Stromal cell of bone marrow (primary cell): ENCODE measurements at regions not wholly inside any gene's neighbourhood (a gene's known extent, or its start where the extent isn't known, plus 50 kb on each side); places are given as distances from the start of the nearest gene placed in this dataset.

ENCODE experiments used
- DNase-seq: peaks from one replicate; pipeline ENCODE4 v3.0.0-alpha.2; 2012; ENCODE audit warnings: low read depth

- no peak for DNase-seq
Observed at GRCh38 chr1:70891051-70891843, 156.4 kb downstream of the PTGER3 start.

- no peak for DNase-seq
Observed at GRCh38 chr1:70892140-70892539, 155.5 kb downstream of the PTGER3 start.

- no peak for DNase-seq
Observed at GRCh38 chr1:70892930-70893329, 154.7 kb downstream of the PTGER3 start.

GRCh38 chr1:70893381-70893780, 154.2 kb downstream of the PTGER3 start:
- DNase-seq = no peak

- no peak for DNase-seq
Observed at GRCh38 chr1:70895531-70895930, 152.1 kb downstream of the PTGER3 start.

GRCh38 chr1:70896224-70896623, 151.4 kb downstream of the PTGER3 start:
- DNase-seq = no peak

GRCh38 chr1:70897273-70897672, 150.3 kb downstream of the PTGER3 start:
- no peak for DNase-seq

GRCh38 chr1:70899735-70900134, 147.9 kb downstream of the PTGER3 start:
- DNase-seq = no peak

GRCh38 chr1:70902211-70902610, 145.4 kb downstream of the PTGER3 start:
- no peak for DNase-seq

- no peak for DNase-seq
Observed at GRCh38 chr1:70906800-70907199, 140.8 kb downstream of the PTGER3 start.

- no peak for DNase-seq
Observed at GRCh38 chr1:70907563-70908310, 139.9 kb downstream of the PTGER3 start.

GRCh38 chr1:70909262-70909822, 138.3 kb downstream of the PTGER3 start:
- DNase-seq = no peak

- no peak for DNase-seq
Observed at GRCh38 chr1:70910013-70910412, 137.6 kb downstream of the PTGER3 start.

- no peak for DNase-seq
Observed at GRCh38 chr1:70911861-70912260, 135.8 kb downstream of the PTGER3 start.

GRCh38 chr1:70914224-70914623, 133.4 kb downstream of the PTGER3 start:
- no peak for DNase-seq

- no peak for DNase-seq
Observed at GRCh38 chr1:70915258-70916033, 132.2 kb downstream of the PTGER3 start.

- DNase-seq = no peak
Observed at GRCh38 chr1:70916034-70916427, 131.6 kb downstream of the PTGER3 start.

GRCh38 chr1:70919706-70920323, 127.8 kb downstream of the PTGER3 start:
- no peak for DNase-seq
